ENCODE measurements at regions not wholly inside any gene's neighbourhood (a gene's known extent, or its start where the extent isn't known, plus 50 kb on each side); places are given as distances from the start of the nearest gene placed in this dataset.

DNA sequence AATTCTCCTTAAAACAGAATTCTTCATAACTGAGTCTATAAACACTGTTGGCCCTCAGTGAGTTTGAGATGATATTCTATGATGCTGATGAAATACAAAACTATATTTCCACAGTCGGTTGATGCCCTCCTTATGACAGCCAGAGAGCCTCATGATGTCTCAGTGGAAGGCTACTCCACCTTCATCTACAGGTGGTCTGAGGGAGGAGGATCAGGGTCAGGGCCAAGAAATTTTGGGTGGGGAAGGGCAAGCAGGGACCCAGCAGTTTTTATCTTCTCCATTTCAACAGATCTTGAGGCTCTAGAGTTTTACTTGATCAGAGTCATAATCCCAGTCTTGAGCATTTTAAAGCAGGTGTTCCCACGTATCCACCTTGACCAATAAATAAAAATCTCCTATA lies 90.8 kb downstream of the CCDC71L start:
- TF ChIP-seq, protein P1, sequence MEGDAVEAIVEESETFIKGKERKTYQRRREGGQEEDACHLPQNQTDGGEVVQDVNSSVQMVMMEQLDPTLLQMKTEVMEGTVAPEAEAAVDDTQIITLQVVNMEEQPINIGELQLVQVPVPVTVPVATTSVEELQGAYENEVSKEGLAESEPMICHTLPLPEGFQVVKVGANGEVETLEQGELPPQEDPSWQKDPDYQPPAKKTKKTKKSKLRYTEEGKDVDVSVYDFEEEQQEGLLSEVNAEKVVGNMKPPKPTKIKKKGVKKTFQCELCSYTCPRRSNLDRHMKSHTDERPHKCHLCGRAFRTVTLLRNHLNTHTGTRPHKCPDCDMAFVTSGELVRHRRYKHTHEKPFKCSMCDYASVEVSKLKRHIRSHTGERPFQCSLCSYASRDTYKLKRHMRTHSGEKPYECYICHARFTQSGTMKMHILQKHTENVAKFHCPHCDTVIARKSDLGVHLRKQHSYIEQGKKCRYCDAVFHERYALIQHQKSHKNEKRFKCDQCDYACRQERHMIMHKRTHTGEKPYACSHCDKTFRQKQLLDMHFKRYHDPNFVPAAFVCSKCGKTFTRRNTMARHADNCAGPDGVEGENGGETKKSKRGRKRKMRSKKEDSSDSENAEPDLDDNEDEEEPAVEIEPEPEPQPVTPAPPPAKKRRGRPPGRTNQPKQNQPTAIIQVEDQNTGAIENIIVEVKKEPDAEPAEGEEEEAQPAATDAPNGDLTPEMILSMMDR (IDR thresholded peaks at IDR 0.05 in 2 of 3, conservative IDR thresholded peaks at IDR 0.05 in 1 of 3; ENCODE audit: borderline replicate concordance in 1 of 3, insufficient read depth in 1 of 3, low read depth in 2 of 3, low read length in 2 of 3), result no peak
- no peak for TF ChIP-seq ZFX (IDR thresholded peaks at IDR 0.05)
- TF ChIP-seq EZH2phosphoT487 (IDR thresholded peaks at IDR 0.05; ENCODE audit: borderline replicate concordance), result no peak
- TF ChIP-seq, protein P2, sequence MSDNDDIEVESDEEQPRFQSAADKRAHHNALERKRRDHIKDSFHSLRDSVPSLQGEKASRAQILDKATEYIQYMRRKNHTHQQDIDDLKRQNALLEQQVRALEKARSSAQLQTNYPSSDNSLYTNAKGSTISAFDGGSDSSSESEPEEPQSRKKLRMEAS (IDR thresholded peaks at IDR 0.05), result no peak
- no peak for TF ChIP-seq SP1 (IDR thresholded peaks at IDR 0.05; ENCODE audit: low read depth)

All from HCT116 (cell line).